HL-60 (cell line): ENCODE measurements at regions not wholly inside any gene's neighbourhood (a gene's known extent, or its start where the extent isn't known, plus 50 kb on each side); places are given as distances from the start of the nearest gene placed in this dataset.

Source experiments
- DNase-seq, 2 experiments: peaks; one replicate each; pipeline ENCODE4 v3.0.0-alpha.2; 2010 to 2020; ENCODE audit warnings: low read depth in 1 of 2, low spot score in 1 of 2
- H3K27ac ChIP-seq: fragments of 250-450 bp; sonication (Bioruptor Pico); replicated peaks from 2 replicates; pipeline ENCODE4 v1.5.1; 2020; ENCODE audit warnings: mild to moderate bottlenecking, moderate library complexity
- H3K27me3 ChIP-seq: fragments of 250-450 bp; sonication (Bioruptor Pico); 2 replicates; pipeline ENCODE4 v1.5.1; 2021; ENCODE audit warnings: mild to moderate bottlenecking, moderate library complexity; ENCODE audit not compliant: insufficient read depth, poor library complexity, severe bottlenecking
- H3K4me3 ChIP-seq: replicated peaks from 2 replicates; pipeline ENCODE4 v1.5.1; 2011; ENCODE audit warnings: mild to moderate bottlenecking, control low read depth, low read length; ENCODE audit not compliant: insufficient read depth
- GABPA ChIP-seq: IDR thresholded peaks from 2 replicates; pipeline ENCODE4 v1.6.1; 2012; ENCODE audit warnings: low read depth
- POLR2AphosphoS5 ChIP-seq: IDR thresholded peaks from 2 replicates; pipeline ENCODE4 v1.6.1; 2012; ENCODE audit warnings: low read depth
- SPI1 ChIP-seq: IDR thresholded peaks from 2 replicates; pipeline ENCODE4 v1.6.1; 2012; ENCODE audit warnings: low read depth, mild to moderate bottlenecking, borderline replicate concordance
- TF ChIP-seq, protein P1 (sequence below): IDR thresholded peaks from 2 replicates; pipeline ENCODE4 v1.6.1; 2012; ENCODE audit warnings: low read depth; ENCODE audit not compliant: insufficient replicate concordance
- TF ChIP-seq, protein P2 (sequence below): IDR thresholded peaks from one replicate; pipeline ENCODE4 v1.5.1; 2011; ENCODE audit warnings: low read length, control low read depth, inconsistent platforms; ENCODE audit not compliant: insufficient read depth

- TF ChIP-seq GABPA: no peak
- TF ChIP-seq SPI1: no peak
- TF ChIP-seq POLR2AphosphoS5: no peak
- TF ChIP-seq, protein P1, sequence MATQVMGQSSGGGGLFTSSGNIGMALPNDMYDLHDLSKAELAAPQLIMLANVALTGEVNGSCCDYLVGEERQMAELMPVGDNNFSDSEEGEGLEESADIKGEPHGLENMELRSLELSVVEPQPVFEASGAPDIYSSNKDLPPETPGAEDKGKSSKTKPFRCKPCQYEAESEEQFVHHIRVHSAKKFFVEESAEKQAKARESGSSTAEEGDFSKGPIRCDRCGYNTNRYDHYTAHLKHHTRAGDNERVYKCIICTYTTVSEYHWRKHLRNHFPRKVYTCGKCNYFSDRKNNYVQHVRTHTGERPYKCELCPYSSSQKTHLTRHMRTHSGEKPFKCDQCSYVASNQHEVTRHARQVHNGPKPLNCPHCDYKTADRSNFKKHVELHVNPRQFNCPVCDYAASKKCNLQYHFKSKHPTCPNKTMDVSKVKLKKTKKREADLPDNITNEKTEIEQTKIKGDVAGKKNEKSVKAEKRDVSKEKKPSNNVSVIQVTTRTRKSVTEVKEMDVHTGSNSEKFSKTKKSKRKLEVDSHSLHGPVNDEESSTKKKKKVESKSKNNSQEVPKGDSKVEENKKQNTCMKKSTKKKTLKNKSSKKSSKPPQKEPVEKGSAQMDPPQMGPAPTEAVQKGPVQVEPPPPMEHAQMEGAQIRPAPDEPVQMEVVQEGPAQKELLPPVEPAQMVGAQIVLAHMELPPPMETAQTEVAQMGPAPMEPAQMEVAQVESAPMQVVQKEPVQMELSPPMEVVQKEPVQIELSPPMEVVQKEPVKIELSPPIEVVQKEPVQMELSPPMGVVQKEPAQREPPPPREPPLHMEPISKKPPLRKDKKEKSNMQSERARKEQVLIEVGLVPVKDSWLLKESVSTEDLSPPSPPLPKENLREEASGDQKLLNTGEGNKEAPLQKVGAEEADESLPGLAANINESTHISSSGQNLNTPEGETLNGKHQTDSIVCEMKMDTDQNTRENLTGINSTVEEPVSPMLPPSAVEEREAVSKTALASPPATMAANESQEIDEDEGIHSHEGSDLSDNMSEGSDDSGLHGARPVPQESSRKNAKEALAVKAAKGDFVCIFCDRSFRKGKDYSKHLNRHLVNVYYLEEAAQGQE: no peak
- TF ChIP-seq, protein P2, sequence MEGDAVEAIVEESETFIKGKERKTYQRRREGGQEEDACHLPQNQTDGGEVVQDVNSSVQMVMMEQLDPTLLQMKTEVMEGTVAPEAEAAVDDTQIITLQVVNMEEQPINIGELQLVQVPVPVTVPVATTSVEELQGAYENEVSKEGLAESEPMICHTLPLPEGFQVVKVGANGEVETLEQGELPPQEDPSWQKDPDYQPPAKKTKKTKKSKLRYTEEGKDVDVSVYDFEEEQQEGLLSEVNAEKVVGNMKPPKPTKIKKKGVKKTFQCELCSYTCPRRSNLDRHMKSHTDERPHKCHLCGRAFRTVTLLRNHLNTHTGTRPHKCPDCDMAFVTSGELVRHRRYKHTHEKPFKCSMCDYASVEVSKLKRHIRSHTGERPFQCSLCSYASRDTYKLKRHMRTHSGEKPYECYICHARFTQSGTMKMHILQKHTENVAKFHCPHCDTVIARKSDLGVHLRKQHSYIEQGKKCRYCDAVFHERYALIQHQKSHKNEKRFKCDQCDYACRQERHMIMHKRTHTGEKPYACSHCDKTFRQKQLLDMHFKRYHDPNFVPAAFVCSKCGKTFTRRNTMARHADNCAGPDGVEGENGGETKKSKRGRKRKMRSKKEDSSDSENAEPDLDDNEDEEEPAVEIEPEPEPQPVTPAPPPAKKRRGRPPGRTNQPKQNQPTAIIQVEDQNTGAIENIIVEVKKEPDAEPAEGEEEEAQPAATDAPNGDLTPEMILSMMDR: no peak
- Histone ChIP-seq H3K27ac (no peak overlapping the region), H3K27me3 (no peaks in the 10 kb centered on the region), H3K4me3 (no peak overlapping the region)
- no peak for DNase-seq
Measured at GRCh38 chr14:42629553-42629952, 1022.9 kb downstream of the LRFN5 start.

DNA sequence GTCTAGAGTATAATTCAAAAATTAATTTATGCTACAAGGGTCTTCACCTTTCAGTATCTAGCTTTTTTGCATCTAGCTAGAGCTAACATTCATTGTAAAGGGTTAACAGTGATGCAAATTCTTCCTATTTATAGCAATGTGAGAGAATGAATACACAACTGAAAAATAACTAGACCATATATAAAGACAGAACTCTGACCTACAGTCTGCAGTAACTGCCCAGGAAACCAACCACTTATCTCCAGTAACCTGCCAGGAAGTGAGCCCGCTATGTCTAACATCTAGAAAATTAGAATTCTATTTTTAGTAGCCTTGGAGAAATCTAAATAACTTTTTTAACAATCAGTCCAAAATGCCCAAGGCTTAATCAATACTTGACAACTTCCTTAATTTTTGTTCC is 1021.9 kb downstream of the LRFN5 start:
- DNase-seq: no peak
- Histone ChIP-seq H3K27ac (no peak overlapping the region), H3K4me3 (no peak overlapping the region), H3K27me3 (no peaks in the 10 kb centered on the region)
- TF ChIP-seq SPI1 (no peak), GABPA (no peak), POLR2AphosphoS5 (no peak)
- TF ChIP-seq, protein P1: no peak
- TF ChIP-seq, protein P2: no peak

DNA sequence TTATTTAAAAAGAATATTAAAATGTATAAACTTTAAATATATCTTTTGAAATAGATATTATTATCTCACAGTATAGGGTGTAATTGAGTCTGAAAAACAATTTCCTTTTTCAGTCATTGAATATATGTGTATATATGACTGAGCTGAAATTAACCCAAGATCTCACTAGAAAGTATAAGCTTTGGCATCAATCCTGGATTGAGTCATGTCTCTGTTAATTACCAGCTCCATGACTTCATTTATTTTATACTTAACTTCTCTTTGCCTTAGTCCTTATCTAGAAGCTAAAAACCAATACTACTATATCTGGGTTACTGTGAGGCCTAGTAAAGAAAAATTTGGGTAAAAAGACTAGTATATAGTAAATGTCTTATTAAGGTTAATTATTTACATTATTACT is 1020.3 kb downstream of the LRFN5 start:
- TF ChIP-seq, protein P2: no peak
- TF ChIP-seq POLR2AphosphoS5 (no peak), GABPA (no peak), SPI1 (no peak)
- TF ChIP-seq, protein P1: no peak
- no peak overlapping the region for H3K27ac ChIP-seq
- no peak overlapping the region for H3K4me3 ChIP-seq
- no peaks in the 10 kb centered on the region for H3K27me3 ChIP-seq
- no peak for DNase-seq
